HG03354 (cell line): ENCODE measurements at regions not wholly inside any gene's neighbourhood (a gene's known extent, or its start where the extent isn't known, plus 50 kb on each side); places are given as distances from the start of the nearest gene placed in this dataset.
"Not testable (repeated sequence)": the region's sequence is repeated elsewhere in the genome, so short reads cannot be mapped to it uniquely, and the experiment has no call there.

Experiments
- ATAC-seq: cut with Tn5 transposase; IDR thresholded peaks from one replicate; pipeline ENCODE4 v1.9.1; 2021; ENCODE audit warnings: mild to moderate bottlenecking; ENCODE audit not compliant: unreplicated experiment, poor library complexity, severe bottlenecking

GRCh38 chr1:68767941-68768340 is 271.1 kb upstream of the DEPDC1 start:
- ATAC-seq = no peak

- no peak for ATAC-seq
These were observed 273.9 kb upstream of the DEPDC1 start for GRCh38 chr1:68770817-68771216.

- ATAC-seq = no peak
These were observed 281.0 kb upstream of the DEPDC1 start for GRCh38 chr1:68777851-68778250.

GRCh38 chr1:68779841-68780240 is 283.0 kb upstream of the DEPDC1 start:
- not testable (repeated sequence) for ATAC-seq

GRCh38 chr1:68780919-68781318 is 284.0 kb upstream of the DEPDC1 start:
- ATAC-seq = no peak

- no peak for ATAC-seq
These were observed 286.0 kb upstream of the DEPDC1 start for GRCh38 chr1:68782890-68783289.

GRCh38 chr1:68785328-68785727 is 288.4 kb upstream of the DEPDC1 start:
- ATAC-seq = no peak

- ATAC-seq = no peak
These were observed 291.9 kb upstream of the DEPDC1 start for GRCh38 chr1:68788762-68789161.

GRCh38 chr1:68791800-68792199 is 294.9 kb upstream of the DEPDC1 start:
- no peak for ATAC-seq

- no peak for ATAC-seq
These were observed 299.1 kb upstream of the DEPDC1 start for GRCh38 chr1:68795956-68796355.

GRCh38 chr1:68796888-68797287 is 300.0 kb upstream of the DEPDC1 start:
- ATAC-seq = no peak

GRCh38 chr1:68798071-68798470 is 301.2 kb upstream of the DEPDC1 start:
- no peak for ATAC-seq

GRCh38 chr1:68799096-68799495 is 302.2 kb upstream of the DEPDC1 start:
- ATAC-seq = no peak

- no peak for ATAC-seq
These were observed 303.3 kb upstream of the DEPDC1 start for GRCh38 chr1:68800182-68800581.

GRCh38 chr1:68801440-68801839 is 304.6 kb upstream of the DEPDC1 start:
- no peak for ATAC-seq

GRCh38 chr1:68805097-68805641 is 308.3 kb upstream of the DEPDC1 start:
- no peak for ATAC-seq

- no peak for ATAC-seq
These were observed 311.5 kb upstream of the DEPDC1 start for GRCh38 chr1:68808351-68808750.

GRCh38 chr1:68811806-68812205 is 314.9 kb upstream of the DEPDC1 start:
- ATAC-seq = no peak

- ATAC-seq = no peak
These were observed 315.5 kb upstream of the DEPDC1 start for GRCh38 chr1:68812333-68812732.

GRCh38 chr1:68814067-68814466 is 317.2 kb upstream of the DEPDC1 start:
- no peak for ATAC-seq

GRCh38 chr1:68815632-68816031 is 318.8 kb upstream of the DEPDC1 start:
- no peak for ATAC-seq

- not testable (repeated sequence) for ATAC-seq
These were observed 320.8 kb upstream of the DEPDC1 start for GRCh38 chr1:68817505-68818210.
